ENCODE measurements at regions not wholly inside any gene's neighbourhood (a gene's known extent, or its start where the extent isn't known, plus 50 kb on each side); places are given as distances from the start of the nearest gene placed in this dataset.

DNA sequence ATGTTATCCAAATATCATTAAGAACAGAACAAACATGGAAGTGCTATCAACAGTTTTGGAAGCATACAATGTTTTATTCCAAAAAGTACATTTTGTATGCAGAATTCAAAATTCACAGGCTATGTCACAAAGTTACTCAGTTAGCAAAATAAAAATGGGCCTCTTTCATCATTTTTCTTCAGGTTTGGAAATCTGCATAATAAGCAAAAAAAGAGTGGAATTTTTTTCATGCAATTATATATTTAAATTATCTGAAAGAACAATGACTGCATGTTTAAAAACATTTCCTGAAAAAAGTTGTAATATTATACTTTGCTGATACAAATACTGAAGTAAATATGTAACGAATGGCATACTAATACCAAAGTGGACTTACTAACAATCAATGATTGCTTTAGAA is 161.2 kb upstream of the MBL2 start:
- no peak for DNase-seq

- DNase-seq, result no peak
These were observed 155.1 kb upstream of the MBL2 start for GRCh38 chr10:52927678-52928077.

DNA sequence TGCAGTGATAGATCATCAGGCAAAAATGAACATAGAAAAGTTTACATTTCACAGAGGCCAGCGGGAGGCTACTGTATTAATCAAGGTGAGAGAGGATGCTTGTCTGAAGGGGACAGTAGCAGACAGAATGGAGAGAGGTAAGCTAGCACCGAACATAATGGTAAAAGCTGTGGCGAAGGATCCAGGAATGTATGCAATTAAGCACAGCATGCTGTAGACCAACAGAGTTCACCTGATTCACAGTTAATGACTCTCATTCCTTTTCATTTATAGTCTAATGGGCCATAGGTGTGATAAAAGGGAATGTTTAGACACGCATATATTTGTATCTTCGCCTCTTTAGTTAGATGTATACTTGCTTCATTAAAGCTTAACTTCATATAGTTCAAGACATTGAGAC is 150.9 kb upstream of the MBL2 start:
- DNase-seq, result no peak

DNA sequence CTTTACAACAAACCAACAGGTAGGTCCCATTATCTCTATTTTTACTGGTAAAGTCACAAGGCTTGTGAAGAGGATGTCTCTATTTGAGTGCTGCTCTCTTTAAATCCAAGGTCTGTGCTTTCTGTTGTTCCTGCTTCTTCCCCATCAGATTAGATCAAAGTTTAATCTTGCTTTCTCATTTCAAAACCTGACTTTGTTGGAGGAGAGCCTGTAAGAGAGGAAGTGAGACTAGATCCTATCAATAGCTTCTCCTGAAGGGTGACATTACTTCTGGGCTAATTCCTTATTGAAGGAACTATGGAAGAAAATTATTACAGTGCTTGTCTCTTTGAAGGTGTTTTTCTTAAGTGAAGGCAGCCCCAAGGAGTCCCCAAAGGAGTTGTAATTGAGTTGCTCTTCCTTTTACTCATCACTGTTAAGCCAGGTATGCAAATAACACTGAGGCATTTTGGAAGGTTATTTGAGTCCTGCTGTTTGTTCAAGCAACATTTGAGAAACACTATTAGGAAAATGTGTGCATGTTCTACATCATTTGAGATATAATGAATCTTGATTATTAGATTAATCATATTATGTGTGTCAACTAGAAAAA is 146.2 kb upstream of the MBL2 start:
- no peak for DNase-seq

GRCh38 chr10:52915391-52915790 is 142.8 kb upstream of the MBL2 start:
- DNase-seq, result no peak

- DNase-seq, result no peak
These were observed 138.6 kb upstream of the MBL2 start for GRCh38 chr10:52911163-52911562.

- DNase-seq, result no peak
These were observed 135.9 kb upstream of the MBL2 start for GRCh38 chr10:52908478-52908877.

DNA sequence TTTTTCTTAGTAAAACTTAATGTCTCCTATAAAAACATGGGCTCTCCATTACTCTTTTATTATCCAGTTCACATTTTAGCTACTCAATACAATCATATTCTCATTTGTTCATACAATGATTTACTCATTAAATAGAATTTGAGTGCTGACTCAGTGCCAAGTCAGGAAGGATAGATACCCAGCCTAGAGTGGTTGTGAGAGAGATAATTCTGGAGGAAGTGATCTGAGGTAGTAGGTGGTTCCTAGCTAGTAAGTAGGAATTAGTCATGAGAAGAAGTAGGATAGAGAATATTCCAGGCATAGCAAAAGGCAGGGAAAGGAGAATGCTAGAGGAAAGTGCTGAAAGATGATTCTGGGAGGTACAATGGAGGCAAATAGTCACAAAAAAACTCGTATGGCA is 133.5 kb upstream of the MBL2 start:
- DNase-seq, result no peak

DNA sequence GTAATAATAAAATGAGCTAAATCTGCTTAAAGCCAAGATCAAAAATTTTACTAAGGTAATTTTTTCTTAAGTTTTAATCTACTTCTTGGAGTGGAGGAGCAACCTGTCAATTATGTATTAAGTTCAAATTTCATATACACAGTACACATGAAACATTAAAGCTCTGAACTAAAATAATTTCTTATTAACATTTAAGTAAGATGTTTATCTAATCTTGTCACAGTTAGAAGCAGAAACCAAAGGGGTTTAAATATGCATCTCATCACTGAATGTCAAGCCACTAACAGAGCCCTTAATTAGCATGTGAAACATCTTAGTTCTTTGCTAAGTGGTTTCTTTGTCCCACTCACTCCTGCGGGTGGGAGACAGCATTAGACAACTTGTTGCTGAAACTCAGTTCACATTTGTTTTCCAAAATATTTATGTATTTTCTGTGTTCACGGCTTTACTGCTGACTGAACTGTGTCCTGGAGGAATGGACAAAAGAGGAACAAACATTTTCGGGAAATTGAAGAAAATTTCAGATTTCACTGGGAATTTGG is 130.9 kb upstream of the MBL2 start:
- no peak for DNase-seq

DNA sequence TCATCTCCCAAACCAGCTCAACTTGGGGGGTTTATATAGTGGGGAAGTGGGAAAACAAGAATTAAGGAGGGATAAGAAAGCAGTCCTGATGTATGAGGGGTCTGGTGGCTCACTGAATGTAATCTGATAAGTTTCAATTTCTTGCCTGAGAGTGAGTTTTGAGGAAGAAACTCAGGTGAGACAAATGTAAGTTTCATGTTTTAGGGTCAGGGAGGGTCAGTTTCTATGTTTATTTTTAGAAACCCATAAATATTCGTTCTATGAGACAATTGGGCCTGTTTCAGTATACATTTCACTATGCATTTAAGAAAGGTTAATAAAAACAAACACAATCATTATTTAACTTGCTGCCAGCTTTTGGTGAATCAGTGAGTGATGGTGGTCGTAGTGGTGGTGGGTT is 128.0 kb upstream of the MBL2 start:
- no peak for DNase-seq

GRCh38 chr10:52897162-52897561 is 124.6 kb upstream of the MBL2 start:
- DNase-seq, result no peak

GRCh38 chr10:52895059-52895458 is 122.5 kb upstream of the MBL2 start:
- no peak for DNase-seq

- no peak for DNase-seq
These were observed 117.7 kb upstream of the MBL2 start for GRCh38 chr10:52890281-52890680.

- no peak for DNase-seq
These were observed 117.0 kb upstream of the MBL2 start for GRCh38 chr10:52889611-52890010.

- peak; percentile 24 to 49 for DNase-seq
These were observed 111.7 kb upstream of the MBL2 start for GRCh38 chr10:52883996-52884871.

DNA sequence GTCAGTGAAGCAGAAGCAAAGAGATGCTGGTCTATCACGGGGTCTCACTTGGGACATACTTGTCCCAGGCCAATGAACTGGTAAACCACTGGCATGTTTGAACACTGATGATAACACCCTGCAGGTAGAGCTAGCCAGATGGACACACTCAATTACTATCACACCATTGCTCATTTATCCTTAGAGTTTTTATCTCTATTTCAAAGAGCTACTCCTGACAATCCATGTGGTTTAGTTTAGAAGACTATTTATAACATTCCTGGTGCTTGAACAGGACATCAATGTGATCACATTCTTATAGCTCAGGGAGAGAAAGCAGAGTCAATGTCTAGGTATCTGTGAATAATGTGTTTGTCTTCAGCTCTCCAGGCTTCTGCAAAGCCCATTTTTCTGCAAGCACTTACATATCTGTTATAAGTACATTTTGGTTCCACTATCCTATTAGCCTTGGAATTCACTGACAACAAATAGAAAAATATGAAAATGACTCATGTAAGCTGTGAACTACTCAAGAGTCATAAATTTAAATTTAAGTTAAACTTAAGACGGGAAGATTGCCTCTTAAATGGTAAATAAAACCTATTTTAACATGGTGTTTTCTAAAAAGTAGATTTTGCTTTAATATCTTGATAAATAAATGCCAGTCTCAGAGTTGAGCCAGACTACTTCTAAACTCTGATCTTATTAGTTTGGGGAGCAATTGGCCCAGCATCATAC is 106.7 kb upstream of the MBL2 start:
- no peak for DNase-seq

DNA sequence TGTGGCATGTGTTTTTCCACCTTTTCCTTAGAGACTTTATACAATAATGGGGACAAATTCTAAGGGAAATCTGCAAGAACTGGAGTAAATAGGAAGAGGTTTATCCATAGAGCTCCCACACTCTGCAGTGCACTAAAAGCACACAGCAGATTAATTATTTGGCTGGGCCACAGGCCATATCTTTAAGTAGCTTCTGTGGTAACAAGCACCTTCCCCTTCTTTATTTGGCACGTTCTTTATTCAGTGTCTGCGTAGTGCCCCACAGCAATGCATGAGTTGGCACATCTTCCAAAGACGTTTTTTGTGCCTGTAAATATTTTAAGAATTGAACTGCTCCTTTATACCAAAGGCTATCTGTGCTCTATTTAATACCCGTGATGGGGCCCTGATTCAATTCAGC is 104.9 kb upstream of the MBL2 start:
- DNase-seq, result no peak

DNA sequence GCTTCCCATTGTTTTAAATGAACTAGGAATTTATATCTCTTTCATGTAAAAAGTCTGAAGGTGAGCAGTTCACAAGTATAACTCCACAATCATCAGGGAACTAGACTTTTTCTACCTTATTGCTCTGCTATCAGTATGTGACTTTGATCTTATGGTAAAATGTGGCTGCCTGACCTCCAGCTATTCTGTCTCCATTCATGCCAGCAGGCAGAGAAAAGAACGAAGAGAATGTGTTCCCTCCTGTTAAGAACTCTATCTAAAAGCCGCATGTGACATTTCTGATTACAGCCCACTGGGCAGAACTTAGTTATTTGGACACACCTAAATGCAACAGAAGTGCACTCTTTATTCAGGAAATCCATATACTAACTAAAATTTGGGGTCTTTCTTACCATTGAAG is 102.8 kb upstream of the MBL2 start:
- no peak for DNase-seq

GRCh38 chr10:52874581-52874980 is 102.0 kb upstream of the MBL2 start:
- DNase-seq, result no peak

DNA sequence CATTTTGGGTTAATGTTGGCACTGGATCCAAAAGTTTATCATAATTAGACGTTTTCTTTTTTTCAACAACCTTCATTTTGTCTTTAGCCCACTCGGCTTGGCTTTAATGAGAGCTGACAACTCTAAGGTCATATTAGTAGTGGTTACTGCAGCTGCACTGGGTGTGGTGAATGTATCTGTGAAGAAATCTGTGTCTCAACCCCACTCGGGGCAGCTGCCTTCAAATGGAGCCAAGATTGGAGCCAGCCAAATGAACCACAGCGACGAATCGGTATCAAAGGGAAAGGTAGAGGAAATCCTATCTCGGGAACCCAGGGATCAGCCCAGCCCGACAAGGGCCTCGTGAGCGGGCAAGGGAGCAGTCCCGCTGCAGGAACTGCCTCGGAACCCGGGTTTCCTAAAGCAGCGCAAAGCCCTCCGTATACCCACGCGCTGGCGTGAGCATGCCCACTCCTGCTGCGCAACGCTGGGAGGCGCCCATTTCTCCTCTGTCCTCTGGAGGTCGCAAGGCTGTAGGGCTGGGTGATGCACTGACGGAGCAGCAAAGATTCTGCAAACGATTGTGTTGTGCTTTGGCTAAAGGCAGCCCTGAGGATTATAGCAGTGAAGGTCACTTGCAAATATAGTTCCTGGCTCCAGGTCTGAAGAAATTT is 98.7 kb upstream of the MBL2 start:
- DNase-seq, result no peak

DNA sequence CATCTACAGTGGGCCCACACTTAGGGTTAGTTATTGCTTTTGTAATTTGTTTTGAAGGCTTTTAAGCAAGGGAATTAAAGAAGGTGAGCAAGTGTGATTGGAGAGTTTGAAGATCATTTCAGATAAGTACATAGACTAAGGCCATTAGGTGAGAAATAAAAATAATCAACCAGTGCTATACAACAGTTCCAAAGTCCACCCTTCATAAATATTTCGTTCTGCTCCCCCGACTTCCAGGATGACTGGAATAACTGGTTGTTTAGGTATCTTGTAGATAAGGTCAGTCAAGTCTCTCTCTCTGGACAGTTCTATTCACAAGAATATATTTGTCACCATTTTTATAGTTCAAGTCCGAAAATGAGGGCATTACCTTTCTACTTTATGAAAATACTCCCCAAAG is 98.0 kb upstream of the MBL2 start:
- no peak for DNase-seq

DNA sequence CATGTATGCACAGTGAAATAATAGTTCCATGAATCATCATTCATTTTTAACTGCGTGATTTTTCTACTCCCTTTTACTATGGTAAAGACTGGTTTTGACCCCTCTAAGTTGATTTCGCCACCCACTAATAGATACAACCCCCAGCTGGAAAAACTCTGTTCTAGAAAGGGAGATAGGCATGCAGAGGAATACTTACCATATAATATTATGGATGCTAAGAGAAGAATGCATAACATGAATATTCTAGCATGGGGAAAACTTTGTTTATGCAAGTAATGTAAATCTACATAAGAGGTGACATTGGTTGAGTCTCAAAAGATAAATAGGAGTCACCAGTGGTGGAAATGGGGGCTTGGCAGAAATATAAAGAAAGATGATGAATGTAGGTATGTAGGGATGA is 97.3 kb upstream of the MBL2 start:
- DNase-seq, result no peak

- no peak for DNase-seq
These were observed 92.6 kb upstream of the MBL2 start for GRCh38 chr10:52865213-52865612.
